Neural progenitor cell (in vitro differentiated cells): ENCODE measurements at regions not wholly inside any gene's neighbourhood (a gene's known extent, or its start where the extent isn't known, plus 50 kb on each side); places are given as distances from the start of the nearest gene placed in this dataset.

Source experiments
- CTCF ChIP-seq: fragments of 200-600 bp; sonication (generic); IDR thresholded peaks from 2 replicates; pipeline ENCODE4 v1.5.1; 2017; ENCODE audit warnings: antibody characterized with exemption, mild to moderate bottlenecking
- EZH2phosphoT487 ChIP-seq: fragments of 200-600 bp; sonication (generic); IDR thresholded peaks from 2 replicates; pipeline ENCODE4 v1.6.1; 2017; ENCODE audit warnings: antibody characterized with exemption

- TF ChIP-seq CTCF, result no peak
- no peak for TF ChIP-seq EZH2phosphoT487
Observed at GRCh38 chr6:4352322-4352669, 216.9 kb upstream of the ECI2 start.
